Neural progenitor cell (in vitro differentiated cells): ENCODE measurements at regions not wholly inside any gene's neighbourhood (a gene's known extent, or its start where the extent isn't known, plus 50 kb on each side); places are given as distances from the start of the nearest gene placed in this dataset.

Experiments used
- DNase-seq: peaks from one replicate; pipeline ENCODE4 v3.0.0-alpha.2; 2016; ENCODE audit warnings: low spot score
- H2AFZ ChIP-seq: fragments of 200-600 bp; sonication (generic); replicated peaks from 2 replicates; pipeline ENCODE4 v1.6.1; 2016; ENCODE audit warnings: antibody characterized with exemption
- H3F3A ChIP-seq: fragments of 200-600 bp; sonication (generic); 2 replicates; pipeline ENCODE4 v1.6.1; 2016; ENCODE audit warnings: antibody characterized with exemption, low read depth
- H3K27ac ChIP-seq: fragments of 200-600 bp; sonication (generic); 2 replicates; pipeline ENCODE4 v1.5.1; 2016; ENCODE audit warnings: mild to moderate bottlenecking
- H3K27me3 ChIP-seq: fragments of 200-600 bp; sonication (generic); 2 replicates; pipeline ENCODE4 v1.6.1; 2016; ENCODE audit warnings: mild to moderate bottlenecking, moderate library complexity
- H3K36me3 ChIP-seq: fragments of 200-600 bp; sonication (generic); 2 replicates; pipeline ENCODE4 v1.5.1; 2016
- H3K4me1 ChIP-seq: fragments of 200-600 bp; sonication (generic); 2 replicates; pipeline ENCODE4 v1.6.1; 2016; ENCODE audit warnings: mixed run types
- H3K4me2 ChIP-seq: fragments of 200-600 bp; sonication (generic); 2 replicates; pipeline ENCODE4 v1.6.1; 2016
- H3K4me3 ChIP-seq: fragments of 200-600 bp; sonication (generic); 2 replicates; pipeline ENCODE4 v1.5.1; 2016
- H3K79me2 ChIP-seq: fragments of 200-600 bp; sonication (generic); 2 replicates; pipeline ENCODE4 v1.6.1; 2016; ENCODE audit warnings: low read depth
- H3K9ac ChIP-seq: fragments of 200-600 bp; sonication (generic); 2 replicates; pipeline ENCODE4 v1.6.1; 2016
- H3K9me3 ChIP-seq: fragments of 200-600 bp; sonication (generic); 2 replicates; pipeline ENCODE4 v1.5.1; 2016; ENCODE audit warnings: low read depth
- H4K20me1 ChIP-seq: fragments of 200-600 bp; sonication (generic); 2 replicates; pipeline ENCODE4 v1.6.1; 2016; ENCODE audit warnings: low read depth
- H3K27ac Mint-ChIP-seq: 3 replicates; pipeline ENCODE4 v1.8.0; 2021; ENCODE audit warnings: mixed read lengths
- H3K27me3 Mint-ChIP-seq: 2 replicates; pipeline ENCODE4 v1.8.0; 2022; ENCODE audit warnings: low read depth, mild to moderate bottlenecking, inconsistent platforms, moderate library complexity, mixed read lengths; ENCODE audit not compliant: insufficient read depth
- H3K36me3 Mint-ChIP-seq: 3 replicates; pipeline ENCODE4 v1.8.0; 2021; ENCODE audit warnings: mixed read lengths
- H3K4me1 Mint-ChIP-seq: 3 replicates; pipeline ENCODE4 v1.8.0; 2021; ENCODE audit warnings: mixed read lengths
- H3K4me3 Mint-ChIP-seq: 3 replicates; pipeline ENCODE4 v1.8.0; 2021; ENCODE audit warnings: mild to moderate bottlenecking, moderate library complexity, mixed read lengths
- H3K9me3 Mint-ChIP-seq: 3 replicates; pipeline ENCODE4 v1.8.0; 2020; ENCODE audit warnings: mixed read lengths
- CTCF ChIP-seq: fragments of 200-600 bp; sonication (generic); IDR thresholded peaks from 2 replicates; pipeline ENCODE4 v1.5.1; 2017; ENCODE audit warnings: antibody characterized with exemption, mild to moderate bottlenecking
- EZH2 ChIP-seq: fragments of 200-600 bp; sonication (generic); IDR thresholded peaks from 2 replicates; pipeline ENCODE4 v1.6.1; 2017; ENCODE audit warnings: antibody characterized with exemption, mild to moderate bottlenecking, moderate library complexity
- EZH2phosphoT487 ChIP-seq: fragments of 200-600 bp; sonication (generic); IDR thresholded peaks from 2 replicates; pipeline ENCODE4 v1.6.1; 2017; ENCODE audit warnings: antibody characterized with exemption

- Mint-ChIP-seq H3K4me3 (peak overlapping the region; percentile 43), H3K36me3 (no peaks in the 10 kb centered on the region), H3K4me1 (peaks cover 37% of the 10 kb centered on the region), H3K9me3 (no peaks in the 10 kb centered on the region), H3K27me3 (peaks cover 4% of the 10 kb centered on the region), H3K27ac (peak overlapping the region; percentile 95)
- H3K27me3 ChIP-seq, result no peaks in the 10 kb centered on the region
- H3K4me2 ChIP-seq, result peak overlapping the region; percentile 58
- H3K4me3 ChIP-seq, result no peak overlapping the region
- no peaks in the 10 kb centered on the region for H3K9me3 ChIP-seq
- peaks cover 14% of the 10 kb centered on the region for H3F3A ChIP-seq
- no peaks in the 10 kb centered on the region for H3K79me2 ChIP-seq
- no peak overlapping the region for H3K9ac ChIP-seq
- H3K36me3 ChIP-seq, result no peaks in the 10 kb centered on the region
- H3K4me1 ChIP-seq, result peaks cover 18% of the 10 kb centered on the region
- peak overlapping the region; percentile 27 for H3K27ac ChIP-seq
- H2AFZ ChIP-seq, result peak overlapping the region; percentile 88
- no peaks in the 10 kb centered on the region for H4K20me1 ChIP-seq
- TF ChIP-seq CTCF (peak; percentile 25), EZH2phosphoT487 (no peak)
- DNase-seq, result peak; percentile 78
These were observed 141.9 kb upstream of the LGALSL start for GRCh38 chr2:64311948-64312621.

GRCh38 chr2:64312622-64313397 lies 141.2 kb upstream of the LGALSL start:
- Mint-ChIP-seq H3K27me3 (peaks cover 4% of the 10 kb centered on the region), H3K36me3 (no peaks in the 10 kb centered on the region), H3K27ac (peak overlapping the region; percentile 74), H3K9me3 (no peaks in the 10 kb centered on the region), H3K4me1 (peaks cover 37% of the 10 kb centered on the region), H3K4me3 (peak overlapping the region; percentile 31)
- TF ChIP-seq EZH2phosphoT487 (no peak), CTCF (no peak), EZH2 (no peak)
- H3K9me3 ChIP-seq, result no peaks in the 10 kb centered on the region
- peak overlapping the region; percentile 71 for H2AFZ ChIP-seq
- H3F3A ChIP-seq, result peaks cover 14% of the 10 kb centered on the region
- H3K9ac ChIP-seq, result no peak overlapping the region
- H3K4me2 ChIP-seq, result peak overlapping the region; percentile 58
- no peaks in the 10 kb centered on the region for H4K20me1 ChIP-seq
- H3K4me1 ChIP-seq, result peaks cover 18% of the 10 kb centered on the region
- DNase-seq, result no peak
- no peak overlapping the region for H3K4me3 ChIP-seq
- no peaks in the 10 kb centered on the region for H3K79me2 ChIP-seq
- no peaks in the 10 kb centered on the region for H3K27me3 ChIP-seq
- no peaks in the 10 kb centered on the region for H3K36me3 ChIP-seq
- no peak overlapping the region for H3K27ac ChIP-seq

- Histone ChIP-seq H3K9me3 (no peaks in the 10 kb centered on the region), H3K9ac (no peak overlapping the region), H2AFZ (no peak overlapping the region), H3F3A (peaks cover 14% of the 10 kb centered on the region), H3K4me2 (no peak overlapping the region), H3K79me2 (no peaks in the 10 kb centered on the region), H3K27me3 (no peaks in the 10 kb centered on the region), H3K4me1 (peaks cover 18% of the 10 kb centered on the region), H3K36me3 (no peaks in the 10 kb centered on the region), H3K27ac (no peak overlapping the region), H4K20me1 (no peaks in the 10 kb centered on the region), H3K4me3 (no peak overlapping the region)
- peak overlapping the region; percentile 74 for H3K27ac Mint-ChIP-seq
- TF ChIP-seq CTCF (no peak), EZH2 (no peak), EZH2phosphoT487 (no peak)
- no peaks in the 10 kb centered on the region for H3K9me3 Mint-ChIP-seq
- H3K36me3 Mint-ChIP-seq, result no peaks in the 10 kb centered on the region
- DNase-seq, result no peak
- H3K4me3 Mint-ChIP-seq, result no peak overlapping the region
- peaks cover 6% of the 10 kb centered on the region for H3K27me3 Mint-ChIP-seq
- peaks cover 40% of the 10 kb centered on the region for H3K4me1 Mint-ChIP-seq
These were observed 140.6 kb upstream of the LGALSL start for GRCh38 chr2:64313398-64313723.
